A549 (cell line): ENCODE measurements at regions not wholly inside any gene's neighbourhood (a gene's known extent, or its start where the extent isn't known, plus 50 kb on each side); places are given as distances from the start of the nearest gene placed in this dataset.

ENCODE experiments used
- ATAC-seq, 2 experiments: fragments of 200-7000 bp in 1 of 2; fragments of >200 bp in 1 of 2; cut with Nextera tagmentation in 1 of 2; cut with Tn5 transposase in 1 of 2; 3 replicates each; pipeline versions ENCODE4 v1.8.0 to v1.9.1; 2018 to 2020; ENCODE audit warnings: mild to moderate bottlenecking in 1 of 2, moderate library complexity in 1 of 2
- CTCF ChIA-PET: fragments of 300-600 bp; sonication (Branson Sonifier 250); formaldehyde crosslinking; extraction: SDS; loops from one replicate; lab custom pipeline; 2021; ENCODE audit warnings: antibody characterized with exemption, inconsistent platforms; lab: Yijun Ruan, JAX
- POLR2A ChIA-PET: fragments of 350-600 bp; formaldehyde crosslinking; extraction: SDS; loops from one replicate; lab custom pipeline; 2021; ENCODE audit warnings: antibody characterized with exemption, inconsistent platforms; lab: Yijun Ruan, JAX
- DNase-seq, 2 experiments: peaks; one replicate each; pipeline versions ENCODE4 v3.0.0 to v3.0.0-alpha.2; 2011 to 2016; ENCODE audit warnings: low read depth in 1 of 2, low spot score in 1 of 2
- FAIRE-seq: peaks from 2 replicates; lab custom pipeline; 2011; peaks lifted over from hg19 to GRCh38; lab: Jason Lieb, UNC
- H3K27ac ChIP-seq, 2 experiments: fragments of >200 bp; sonication (Bioruptor Twin); formaldehyde crosslinking; 3 replicates each; pipeline ENCODE4 v1.5.1; 2016 to 2017
- H3K4me1 ChIP-seq: fragments of >200 bp; sonication (Bioruptor Twin); formaldehyde crosslinking; 3 replicates; pipeline ENCODE4 v1.6.1; 2016
- H3K4me2 ChIP-seq: fragments of >200 bp; sonication (Bioruptor Twin); formaldehyde crosslinking; 3 replicates; pipeline ENCODE4 v1.6.1; 2016
- H3K4me3 ChIP-seq: fragments of >200 bp; sonication (Bioruptor Twin); formaldehyde crosslinking; 3 replicates; pipeline ENCODE4 v1.5.1; 2016
- H3K9me3 ChIP-seq: fragments of >200 bp; sonication (Bioruptor Twin); formaldehyde crosslinking; 3 replicates; pipeline ENCODE4 v1.6.1; 2016
- ATOH8 ChIP-seq: fragments of 250-450 bp; sonication (Bioruptor Pico); IDR thresholded peaks from 2 replicates; pipeline ENCODE4 v1.5.0; 2020; ENCODE audit warnings: low read depth, mild to moderate bottlenecking, moderate library complexity
- BCL3 ChIP-seq: fragments of >200 bp; sonication (Bioruptor Twin); formaldehyde crosslinking; IDR thresholded peaks from 3 replicates; pipeline ENCODE4 v1.6.1; 2016
- CHD4 ChIP-seq: fragments of 200-600 bp; sonication (generic); IDR thresholded peaks from 2 replicates; pipeline ENCODE4 v1.6.1; 2016; ENCODE audit warnings: antibody characterized with exemption, mild to moderate bottlenecking, borderline replicate concordance
- E2F6 ChIP-seq: IDR thresholded peaks from 2 replicates; pipeline ENCODE4 v1.6.1; 2012; ENCODE audit warnings: low read depth, borderline replicate concordance
- EHF ChIP-seq: fragments of 250-450 bp; sonication (Bioruptor Pico); IDR thresholded peaks from 2 replicates; pipeline ENCODE4 v1.5.0; 2020; ENCODE audit warnings: mild to moderate bottlenecking
- ELK1 ChIP-seq: fragments of 150-350 bp; IDR thresholded peaks from 2 replicates; pipeline ENCODE4 v1.6.1; 2014; ENCODE audit warnings: low read depth, mild to moderate bottlenecking, low read length
- ESRRA ChIP-seq: fragments of 150-350 bp; IDR thresholded peaks from 2 replicates; pipeline ENCODE4 v1.6.1; 2014; ENCODE audit warnings: mild to moderate bottlenecking, low read length, borderline replicate concordance
- FOXS1 ChIP-seq: fragments of 250-450 bp; sonication (Bioruptor Pico); IDR thresholded peaks from 2 replicates; pipeline ENCODE4 v1.5.0; 2020; ENCODE audit warnings: mild to moderate bottlenecking, moderate library complexity
- HDAC2 ChIP-seq: fragments of 200-600 bp; sonication (generic); IDR thresholded peaks from 2 replicates; pipeline ENCODE4 v1.6.1; 2016
- HEYL ChIP-seq: fragments of 250-450 bp; sonication (Bioruptor Pico); IDR thresholded peaks from 2 replicates; pipeline ENCODE4 v1.8.0; 2021; ENCODE audit warnings: mild to moderate bottlenecking, moderate library complexity
- HMGXB4 ChIP-seq: fragments of 250-450 bp; sonication (Bioruptor Pico); IDR thresholded peaks from 2 replicates; pipeline ENCODE4 v1.5.0; 2021; ENCODE audit warnings: mild to moderate bottlenecking, moderate library complexity, borderline replicate concordance
- HOXA7 ChIP-seq: fragments of 250-450 bp; sonication (Bioruptor Pico); IDR thresholded peaks from 2 replicates; pipeline ENCODE4 v1.5.0; 2020; ENCODE audit warnings: mild to moderate bottlenecking, moderate library complexity
- JUNB ChIP-seq: fragments of >200 bp; sonication (Bioruptor Twin); formaldehyde crosslinking; IDR thresholded peaks from 2 replicates; pipeline ENCODE4 v1.6.1; 2016
- KDM1A ChIP-seq: fragments of 200-600 bp; sonication (generic); IDR thresholded peaks from 2 replicates; pipeline ENCODE4 v1.6.1; 2016; ENCODE audit warnings: low read depth, mild to moderate bottlenecking
- MAZ ChIP-seq: fragments of 150-350 bp; IDR thresholded peaks from 2 replicates; pipeline ENCODE4 v1.6.1; 2014; ENCODE audit warnings: antibody characterized with exemption, low read depth, low read length, borderline replicate concordance
- MYC ChIP-seq: IDR thresholded peaks from 2 replicates; pipeline ENCODE4 v1.6.1; 2012; ENCODE audit warnings: mild to moderate bottlenecking, inconsistent platforms, low read length, improper control_type of control experiment, borderline replicate concordance
- PHF8 ChIP-seq: fragments of 200-600 bp; sonication (generic); IDR thresholded peaks from 2 replicates; pipeline ENCODE4 v1.6.1; 2016; ENCODE audit warnings: low read depth, mild to moderate bottlenecking, antibody characterized with exemption, moderate library complexity, borderline replicate concordance
- RAD21 ChIP-seq, 2 experiments: fragments of >200 bp in 1 of 2; sonication (Bioruptor Twin) in 1 of 2; formaldehyde crosslinking in 1 of 2; IDR thresholded peaks in 1 of 2; conservative IDR thresholded peaks in 1 of 2; 2 replicates in 1 of 2; 3 replicates in 1 of 2; pipeline ENCODE4 v1.6.1; 2012 to 2018; ENCODE audit warnings: inconsistent platforms in 1 of 2
- RARB ChIP-seq: fragments of 250-450 bp; sonication (Bioruptor Pico); IDR thresholded peaks from 2 replicates; pipeline ENCODE4 v1.8.0; 2021; ENCODE audit warnings: mild to moderate bottlenecking, moderate library complexity
- RNF2 ChIP-seq: fragments of 200-600 bp; sonication (generic); IDR thresholded peaks from 2 replicates; pipeline ENCODE4 v1.6.1; 2016; ENCODE audit warnings: low read depth, mild to moderate bottlenecking, antibody characterized with exemption, moderate library complexity, borderline replicate concordance
- SREBF2 ChIP-seq: fragments of 450-650 bp; IDR thresholded peaks from 2 replicates; pipeline ENCODE4 v1.6.1; 2014; ENCODE audit warnings: mild to moderate bottlenecking, moderate library complexity
- ZC3H11A ChIP-seq: fragments of 450-650 bp; IDR thresholded peaks from 2 replicates; pipeline ENCODE4 v1.6.1; 2014; ENCODE audit warnings: antibody characterized with exemption, mild to moderate bottlenecking
- ZNF302 ChIP-seq: fragments of 250-450 bp; sonication (Bioruptor Pico); IDR thresholded peaks from 2 replicates; pipeline ENCODE4 v1.9.0; 2021; ENCODE audit warnings: inconsistent platforms, mild to moderate bottlenecking, moderate library complexity
- ZSCAN20 ChIP-seq: fragments of 250-450 bp; sonication (Bioruptor Pico); IDR thresholded peaks from 2 replicates; pipeline ENCODE4 v1.8.0; 2022; ENCODE audit warnings: mild to moderate bottlenecking, moderate library complexity
- WGBS: methylation state at CpG from one replicate; pipeline ENCODE4 v1.1.6; 2017; ENCODE audit errors: missing lambda C conversion rate; 5-methylcytosine and 5-hydroxymethylcytosine counted together

- TF ChIP-seq ATOH8 (CRISPR knock-in tag) (no peak), ZC3H11A (no peak), ELK1 (no peak), ESRRA (no peak), JUNB (no peak), PHF8 (no peak), FOXS1 (no peak), HOXA7 (CRISPR knock-in tag) (no peak), RARB (CRISPR knock-in tag) (no peak), MAZ (no peak), E2F6 (no peak), EHF (CRISPR knock-in tag) (no peak), KDM1A (no peak)
- FAIRE-seq (no peak), ATAC-seq (no peak), DNase-seq (no peak)
- H3K4me1 ChIP-seq = no peaks in the 10 kb centered on the region
- no peaks in the 10 kb centered on the region for H3K9me3 ChIP-seq
- ChIA-PET POLR2A (no interaction called here), CTCF (no interaction called here)
- H3K27ac ChIP-seq = no peak overlapping the region
- no peak overlapping the region for H3K4me2 ChIP-seq
- no peak overlapping the region for H3K4me3 ChIP-seq
- WGBS = 4% methylated on average over 4 of the region's 4 CpGs
Observed at GRCh38 chr9:22898591-22898990, 452.0 kb downstream of the DMRTA1 start.

GRCh38 chr9:22911632-22912031 is 465.0 kb downstream of the DMRTA1 start:
- ATAC-seq (no peak), DNase-seq (no peak), FAIRE-seq (no peak)
- Histone ChIP-seq H3K27ac (no peak overlapping the region), H3K9me3 (no peaks in the 10 kb centered on the region), H3K4me2 (no peak overlapping the region), H3K4me3 (no peak overlapping the region), H3K4me1 (no peaks in the 10 kb centered on the region)
- ChIA-PET CTCF (no interaction called here), POLR2A (no interaction called here)
- TF ChIP-seq HMGXB4 (no peak), RAD21 (conservative IDR thresholded peaks at IDR 0.05 in 1 of 2, IDR thresholded peaks at IDR 0.05 in 1 of 2) (no peak), HDAC2 (no peak), HEYL (CRISPR knock-in tag) (no peak), HOXA7 (CRISPR knock-in tag) (no peak), MYC (no peak), BCL3 (no peak), SREBF2 (no peak), ESRRA (no peak), E2F6 (no peak), CHD4 (no peak), RNF2 (no peak), ZSCAN20 (no peak), ZNF302 (CRISPR knock-in tag) (no peak), FOXS1 (no peak)
- 0% methylated on average over 1 of the region's 1 CpG for whole genome bisulfite sequencing
